EH (cell line): ENCODE measurements at regions not wholly inside any gene's neighbourhood (a gene's known extent, or its start where the extent isn't known, plus 50 kb on each side); places are given as distances from the start of the nearest gene placed in this dataset.
"Not testable (repeated sequence)": the region's sequence is repeated elsewhere in the genome, so short reads cannot be mapped to it uniquely, and the experiment has no call there.

Source experiments
- DNase-seq: peaks from one replicate; pipeline ENCODE4 v3.0.0-alpha.2; 2015; ENCODE audit warnings: low read depth

DNA sequence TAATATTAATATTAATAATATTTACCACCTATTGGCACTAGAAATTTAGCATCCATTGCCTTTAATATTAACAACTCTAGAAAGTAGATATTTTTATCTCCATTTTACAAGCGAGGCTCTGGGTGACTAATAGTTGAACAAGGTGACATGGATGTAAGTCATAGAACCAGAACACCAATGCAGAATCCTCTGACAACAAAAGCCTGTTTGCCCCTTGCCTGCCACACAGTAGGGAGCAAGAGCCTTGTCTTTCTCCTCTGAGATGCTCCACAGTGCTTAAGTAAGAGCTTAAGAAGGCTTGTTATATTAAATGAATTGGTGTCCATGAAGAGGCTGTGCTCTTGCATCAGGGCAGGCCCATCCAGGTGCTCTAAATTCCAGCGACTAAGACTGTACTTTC, 51.2 kb upstream of the LBX1 start:
- DNase-seq = no peak

DNA sequence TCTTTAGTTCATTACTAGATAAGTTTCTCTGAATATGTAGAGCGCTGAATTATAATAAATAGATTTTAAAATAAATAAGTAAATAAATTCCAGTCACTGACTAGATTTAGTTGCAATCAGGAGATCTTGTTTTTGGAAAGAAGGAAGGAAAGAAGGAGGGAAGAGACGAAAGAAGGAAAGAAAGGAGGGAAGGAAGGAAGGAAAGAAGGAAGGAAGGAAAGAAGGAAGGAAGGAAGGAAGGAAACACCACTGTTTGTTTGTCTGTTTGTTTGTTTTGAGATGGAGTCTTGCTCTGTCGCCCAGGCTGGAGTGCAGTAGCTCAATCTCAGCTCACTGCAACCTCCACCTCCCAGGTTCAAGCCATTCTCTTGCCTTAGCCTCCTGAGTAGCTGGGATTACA, 51.7 kb upstream of the LBX1 start:
- DNase-seq = not testable (repeated sequence)

DNA sequence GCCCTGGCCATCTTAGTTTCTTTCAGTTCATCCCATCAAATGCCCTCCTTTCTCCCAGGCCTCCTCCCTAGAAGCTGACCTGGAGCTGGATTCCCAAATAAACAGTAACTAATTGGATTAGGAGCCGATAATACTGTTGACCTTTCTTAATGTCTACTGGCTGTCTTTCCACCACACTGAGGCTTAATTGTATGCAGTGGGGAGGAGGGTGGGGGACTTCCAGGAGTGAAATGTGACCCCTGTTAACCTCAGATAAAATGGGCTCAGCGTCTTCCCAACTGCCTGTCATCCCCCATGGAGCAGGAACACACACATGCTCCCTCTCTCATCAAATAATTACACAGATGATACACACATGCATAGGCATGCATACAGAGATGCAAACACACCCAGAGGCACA, 53.7 kb upstream of the LBX1 start:
- DNase-seq = no peak

DNA sequence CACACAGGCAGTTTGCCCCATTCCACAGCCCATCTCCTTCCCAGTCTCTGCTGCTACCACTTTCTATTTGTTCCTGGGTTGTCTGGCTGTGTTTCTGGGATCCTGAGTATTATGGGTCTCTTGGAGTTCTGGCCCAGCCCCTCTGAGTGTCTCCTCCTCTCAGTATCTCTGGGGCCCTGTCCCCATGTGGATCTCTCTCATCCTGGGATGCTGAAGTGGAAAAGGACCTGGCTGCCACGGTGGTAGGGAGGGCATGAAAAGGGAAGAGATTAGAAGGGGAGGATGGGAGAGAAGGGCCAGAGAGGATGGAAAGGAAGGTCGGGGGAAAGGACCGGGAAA, 54.5 kb upstream of the LBX1 start:
- DNase-seq = no peak

DNA sequence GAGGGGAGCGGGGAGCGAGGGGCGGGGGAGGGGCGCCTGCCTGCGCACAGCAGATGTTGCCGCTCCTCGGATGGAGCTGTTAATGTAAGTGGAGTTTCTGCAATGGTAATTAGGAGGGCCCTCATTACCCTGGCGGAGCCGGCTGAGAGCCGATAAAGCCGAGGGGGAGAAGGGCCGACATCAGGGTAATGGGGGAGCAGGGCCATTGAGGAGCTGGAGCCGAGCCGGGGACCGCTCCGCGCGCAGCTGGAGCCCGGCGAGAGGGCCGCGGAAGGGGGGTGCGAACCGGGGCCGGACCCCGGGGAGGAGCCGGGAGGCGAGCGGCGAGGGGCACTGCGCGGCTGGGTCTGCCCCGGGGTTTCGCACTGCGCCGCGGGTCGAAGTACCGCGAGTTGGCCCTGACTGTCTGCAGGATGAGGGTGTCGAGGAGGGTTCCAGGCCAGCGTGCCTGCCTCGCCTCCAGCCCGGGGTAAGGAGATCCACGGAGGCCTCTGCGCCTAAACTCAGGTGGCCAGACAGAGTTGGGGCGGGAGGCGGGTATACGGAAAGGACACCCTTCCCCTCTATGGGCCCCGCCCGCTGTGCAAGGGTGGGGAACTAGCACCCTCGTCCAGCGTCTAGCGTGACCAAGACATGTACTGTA, 55.0 kb upstream of the LBX1 start:
- DNase-seq = no peak

DNA sequence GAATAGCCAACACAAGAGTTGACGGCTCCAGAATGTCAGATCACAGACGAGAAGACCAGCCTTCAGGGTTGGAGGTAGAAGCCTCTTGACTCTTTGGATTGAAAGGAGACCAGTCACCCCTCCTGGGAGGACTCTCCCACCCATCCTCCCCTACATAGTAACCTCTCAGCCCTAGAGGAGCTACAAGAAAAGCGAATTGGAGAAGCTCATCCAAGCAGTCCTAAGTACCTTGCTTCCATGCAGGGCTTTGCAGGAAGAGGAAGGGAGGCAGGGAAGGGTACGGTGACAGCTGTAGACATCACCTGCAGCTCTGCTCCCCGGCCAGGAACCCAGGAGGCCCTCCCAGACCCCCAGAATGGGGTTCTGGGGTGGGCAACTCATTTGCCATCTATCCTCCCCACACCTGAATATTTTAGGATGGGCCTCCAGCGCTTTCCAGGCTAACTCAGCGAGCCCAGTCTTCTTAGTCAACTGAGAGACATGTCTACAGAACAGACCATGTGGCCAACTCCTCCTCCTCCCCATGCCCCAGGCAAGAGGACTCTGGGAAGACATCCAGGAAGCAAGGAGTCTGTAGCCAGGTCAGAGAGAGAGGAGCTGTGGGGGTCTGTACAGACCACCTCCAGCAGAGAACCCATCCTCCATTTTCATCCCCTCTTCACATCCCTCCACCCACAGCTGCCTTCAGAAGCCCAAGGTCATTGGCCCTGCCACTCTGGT, 55.6 kb upstream of the LBX1 start:
- no peak for DNase-seq

DNA sequence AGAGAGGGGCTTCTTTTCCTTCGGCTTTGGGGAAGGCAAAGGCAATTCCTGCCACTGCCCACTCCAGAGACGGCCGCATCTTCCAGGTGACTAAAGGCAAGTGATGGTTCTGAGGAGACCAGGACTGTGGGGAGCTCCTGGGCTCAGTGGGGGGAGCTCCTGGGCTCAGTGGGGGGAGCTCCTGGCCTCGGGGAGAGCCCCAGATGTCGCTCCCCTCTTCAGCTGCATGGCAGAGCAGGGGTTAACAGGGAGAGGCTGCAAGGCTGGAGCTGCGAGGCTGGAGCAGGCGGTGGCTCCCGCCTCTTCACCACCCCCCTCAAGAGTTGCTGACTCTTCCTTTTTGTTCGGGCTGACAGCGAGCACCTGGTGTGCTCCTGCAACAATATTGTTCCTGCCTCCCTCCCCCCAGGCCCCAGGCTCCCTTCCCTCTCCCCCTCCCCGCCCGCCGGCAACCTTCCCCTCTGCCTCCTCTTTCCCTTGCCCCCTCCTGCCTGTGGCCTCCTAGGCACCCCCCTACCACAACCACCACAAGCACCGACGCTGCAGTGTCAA, 56.3 kb upstream of the LBX1 start:
- DNase-seq = no peak

DNA sequence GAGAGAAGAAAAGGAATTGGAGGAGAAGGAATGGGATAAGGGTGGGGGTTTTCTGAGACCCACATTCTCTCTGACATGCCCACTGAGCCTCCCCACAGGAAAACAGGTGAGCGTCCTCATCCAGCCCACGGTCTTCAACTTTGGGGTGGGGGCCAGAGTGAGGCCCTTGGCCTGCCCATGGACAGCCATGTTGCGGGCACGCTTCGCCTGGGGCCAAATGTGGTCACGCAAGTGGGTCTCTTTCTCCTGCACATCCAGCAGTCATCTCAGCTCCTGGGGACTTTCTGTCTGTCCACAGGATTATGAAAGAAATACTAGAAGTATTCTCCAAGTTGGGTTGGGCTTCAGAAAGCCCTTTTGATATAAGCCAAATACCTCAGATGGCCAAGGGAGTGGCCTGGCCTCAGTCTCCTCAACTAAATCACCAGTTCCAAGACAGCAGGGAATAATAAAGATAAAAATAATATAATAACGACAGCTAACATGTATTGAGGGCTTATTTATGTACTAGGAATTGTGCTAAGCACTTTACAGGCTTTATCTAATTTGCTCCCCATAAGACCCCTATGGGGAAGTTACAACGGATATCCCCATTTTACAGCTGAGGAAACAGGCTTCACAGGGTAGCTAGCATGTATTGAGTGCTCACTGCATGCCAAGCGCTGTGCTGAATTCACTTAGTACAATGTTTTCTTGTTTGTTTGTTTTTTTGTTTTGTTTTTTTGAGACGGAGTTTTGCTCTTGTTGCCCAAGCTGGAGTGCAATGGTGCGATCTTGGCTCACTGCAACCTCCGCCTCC, 57.2 kb upstream of the LBX1 start:
- DNase-seq = no peak

DNA sequence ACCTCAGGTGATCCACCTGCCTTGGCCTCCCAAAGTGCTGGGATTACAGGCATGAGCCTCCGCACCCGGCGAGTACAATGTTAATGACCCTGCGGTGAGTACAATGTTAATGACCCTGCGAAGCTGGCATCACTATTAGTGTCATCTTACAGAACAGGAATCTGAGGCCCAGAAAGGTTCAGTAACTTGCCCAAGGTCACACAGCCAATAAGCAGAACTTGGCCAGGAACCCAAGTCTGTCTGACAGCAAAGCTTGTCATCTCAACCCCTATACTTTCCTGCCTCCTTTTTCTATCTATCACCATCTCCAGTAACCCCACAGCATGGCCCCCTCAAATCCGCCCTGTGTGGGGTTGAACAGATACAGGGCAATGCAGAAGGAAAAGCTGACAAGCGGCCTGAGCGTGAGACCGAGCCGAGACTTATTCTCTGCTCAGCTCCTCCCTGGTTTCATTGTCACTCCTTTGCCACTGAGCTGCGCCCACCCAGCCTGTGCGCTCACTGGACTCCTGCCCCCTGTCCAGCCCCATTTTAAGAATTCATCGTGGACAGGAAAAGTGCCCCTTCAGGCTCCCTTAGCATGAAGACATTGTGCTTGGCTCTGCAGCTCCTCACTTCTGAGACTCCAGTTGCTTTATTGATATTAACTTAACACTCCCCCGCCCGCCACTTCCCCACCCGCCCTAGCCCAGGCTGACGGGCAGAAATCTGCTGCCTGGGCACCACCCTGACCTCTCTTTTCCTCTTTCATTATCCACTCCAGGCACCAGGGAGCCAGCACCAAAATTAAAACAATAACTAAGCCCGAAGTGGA, 58.1 kb upstream of the LBX1 start:
- no peak for DNase-seq

DNA sequence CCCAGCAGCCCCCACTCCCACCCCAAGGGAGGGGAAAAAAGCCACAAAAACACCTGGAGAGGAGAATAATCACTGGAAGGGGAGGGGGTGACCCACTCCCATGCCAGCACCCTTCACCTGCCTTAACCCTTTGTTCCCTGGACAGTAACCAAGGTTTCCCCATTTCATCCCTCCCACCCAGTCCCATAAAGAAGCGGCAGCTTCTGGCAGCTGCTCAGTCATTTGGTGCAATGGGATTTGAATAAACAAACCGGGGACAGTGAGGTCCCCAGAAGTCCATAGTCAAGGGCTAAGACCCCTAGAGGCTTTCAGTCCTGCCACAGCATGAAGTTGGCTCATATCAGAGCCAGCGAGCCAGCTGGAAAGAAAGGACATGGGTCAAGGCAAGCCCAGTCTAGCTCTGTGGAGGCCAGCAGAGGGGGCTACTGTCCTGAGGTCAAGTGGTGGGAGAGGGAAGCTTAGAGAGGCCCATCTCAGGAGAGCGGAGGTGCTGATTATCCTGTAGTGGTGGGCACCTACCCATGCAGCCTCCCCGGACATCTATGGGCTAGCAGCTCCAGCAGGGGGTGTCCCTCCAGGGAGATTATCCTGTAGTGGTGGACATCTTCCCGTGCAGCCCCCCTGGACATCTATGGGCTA, 58.9 kb upstream of the LBX1 start:
- DNase-seq = peak; percentile 44

DNA sequence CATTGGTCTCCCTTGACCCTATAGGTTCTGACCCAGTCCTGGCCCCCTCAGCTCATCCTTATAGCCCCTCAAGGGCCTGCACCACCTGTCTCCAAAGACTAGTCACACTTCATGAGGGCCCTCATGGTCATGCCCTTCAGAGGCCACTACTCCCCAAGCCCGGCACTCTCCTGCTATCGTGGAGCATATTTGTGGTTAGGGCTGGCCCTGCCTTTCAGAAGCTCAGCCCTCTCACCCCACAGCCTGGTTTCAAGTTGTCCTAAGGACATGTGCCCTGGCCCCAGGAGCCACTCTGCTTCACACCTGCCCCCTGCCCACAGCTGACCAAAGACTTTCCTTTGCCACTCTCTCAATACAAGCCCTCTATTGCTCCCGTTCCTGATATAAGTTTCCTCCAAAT, 60.3 kb upstream of the LBX1 start:
- DNase-seq = no peak

DNA sequence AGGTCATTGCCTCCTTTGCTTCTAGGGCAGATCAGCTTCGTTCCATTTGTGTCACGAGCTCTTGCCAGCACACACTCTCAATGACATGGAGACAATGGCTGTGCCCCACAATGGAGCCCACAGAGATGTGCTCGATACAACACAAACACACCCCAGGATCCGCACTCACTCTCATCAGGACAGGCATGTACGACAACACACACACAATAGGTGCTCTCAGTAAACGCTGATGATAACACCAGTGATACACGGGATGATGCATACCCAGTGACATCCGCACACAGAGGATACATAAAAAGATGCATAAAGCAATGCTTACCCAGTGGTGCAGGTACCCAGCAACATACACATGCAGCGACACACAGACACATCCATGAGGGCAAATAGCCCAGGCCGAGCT, 61.2 kb upstream of the LBX1 start:
- no peak for DNase-seq

DNA sequence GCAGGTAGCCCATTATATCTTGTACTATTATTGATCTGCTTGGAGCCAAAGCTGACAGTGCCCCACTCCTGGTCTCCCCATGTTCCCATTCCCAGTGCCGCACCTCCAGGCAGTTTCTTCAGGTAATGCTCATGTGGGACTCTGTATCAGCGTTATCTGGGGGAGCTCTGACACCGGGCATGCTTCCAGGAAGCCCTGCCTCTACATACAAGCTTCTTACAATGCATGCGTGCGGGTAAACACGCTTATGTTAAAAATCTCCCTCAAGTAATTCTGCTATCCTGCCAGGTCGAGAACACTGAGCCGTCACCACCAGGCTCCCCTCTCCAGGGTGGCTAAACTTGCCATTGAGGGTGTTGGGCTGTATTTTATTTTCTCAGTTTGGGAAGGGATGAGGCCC, 61.6 kb upstream of the LBX1 start:
- DNase-seq = no peak

DNA sequence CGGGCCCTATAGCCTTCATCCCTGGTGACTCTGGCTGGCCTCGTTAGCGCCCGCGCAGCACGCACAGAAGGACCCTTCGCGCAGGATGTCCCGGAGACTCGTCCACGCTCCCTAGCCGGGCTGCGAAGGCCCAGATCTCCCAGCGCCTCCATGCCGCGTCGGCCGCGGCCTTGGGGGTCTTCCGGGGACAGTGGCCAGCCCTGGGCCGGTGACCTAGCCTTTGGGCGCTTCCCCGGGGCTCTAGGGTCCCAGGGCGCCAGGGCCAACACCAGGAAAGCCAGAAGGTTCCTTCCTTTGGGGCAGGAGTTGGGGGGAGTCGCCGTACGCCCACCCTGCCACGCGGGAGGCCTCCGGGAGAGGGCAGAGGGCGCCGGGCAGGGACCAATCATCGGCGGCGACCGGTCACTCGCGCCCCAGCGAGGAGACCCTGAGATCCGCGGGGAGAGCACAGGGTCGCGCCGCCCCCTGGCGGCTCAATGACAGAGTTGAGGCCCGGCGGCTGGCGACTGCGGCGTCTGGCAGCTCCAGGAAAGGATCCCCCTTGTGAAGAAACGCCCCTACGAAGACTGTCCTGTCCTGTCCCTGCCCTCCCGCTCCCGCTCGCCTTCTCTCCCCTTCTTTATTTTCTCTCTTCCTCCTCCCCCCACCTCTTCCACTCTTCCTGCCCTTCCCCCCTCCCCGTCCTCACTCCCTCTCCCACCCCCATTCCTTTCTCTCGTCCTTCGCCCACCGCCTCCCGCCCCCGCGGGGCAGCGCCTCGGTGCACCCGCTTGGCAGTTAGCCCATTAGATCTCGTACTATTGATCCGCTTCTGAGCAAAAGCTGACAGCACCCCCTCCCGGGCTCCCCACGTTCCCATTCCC, 62.3 kb upstream of the LBX1 start:
- DNase-seq = peak; percentile 45

DNA sequence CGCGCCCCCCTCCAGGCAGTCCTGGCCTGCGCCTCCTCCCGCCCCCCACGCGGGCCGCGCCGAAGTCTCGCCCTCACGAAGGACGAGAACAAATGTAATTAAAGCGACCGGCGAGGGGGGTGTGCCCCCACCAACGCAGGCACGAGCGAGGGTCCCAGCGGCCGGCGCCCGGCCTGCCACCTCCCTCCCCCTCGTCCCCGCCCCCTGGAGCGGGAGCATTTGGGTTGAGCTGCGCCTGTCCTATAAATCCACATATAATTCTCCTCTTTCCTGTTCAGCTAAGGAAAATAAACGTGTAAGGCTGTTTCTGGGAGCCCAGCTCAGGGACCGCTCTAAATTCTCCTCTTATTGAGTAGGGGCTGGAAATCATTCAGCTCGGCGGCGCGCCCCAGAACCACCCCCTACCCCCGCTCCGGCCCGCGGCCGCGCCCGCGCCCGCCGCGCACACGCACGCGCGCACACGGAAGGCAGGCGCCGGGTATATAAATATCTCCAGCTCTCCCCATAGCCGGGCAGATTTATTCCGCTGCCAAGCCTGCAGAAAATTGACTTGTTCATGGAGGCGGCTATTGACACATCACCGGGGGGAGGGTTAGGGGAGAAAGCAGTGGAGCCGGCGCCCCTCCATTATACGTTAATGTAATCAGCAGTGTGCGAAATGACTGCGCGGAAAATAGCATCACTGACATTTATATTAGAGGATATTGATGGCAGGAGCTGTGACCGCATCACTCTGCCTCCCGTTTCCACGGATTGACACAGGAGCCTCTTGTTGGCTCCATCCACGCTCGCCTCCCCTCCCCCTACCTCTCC, 61.6 kb upstream of the BTRC start:
- DNase-seq = no peak

DNA sequence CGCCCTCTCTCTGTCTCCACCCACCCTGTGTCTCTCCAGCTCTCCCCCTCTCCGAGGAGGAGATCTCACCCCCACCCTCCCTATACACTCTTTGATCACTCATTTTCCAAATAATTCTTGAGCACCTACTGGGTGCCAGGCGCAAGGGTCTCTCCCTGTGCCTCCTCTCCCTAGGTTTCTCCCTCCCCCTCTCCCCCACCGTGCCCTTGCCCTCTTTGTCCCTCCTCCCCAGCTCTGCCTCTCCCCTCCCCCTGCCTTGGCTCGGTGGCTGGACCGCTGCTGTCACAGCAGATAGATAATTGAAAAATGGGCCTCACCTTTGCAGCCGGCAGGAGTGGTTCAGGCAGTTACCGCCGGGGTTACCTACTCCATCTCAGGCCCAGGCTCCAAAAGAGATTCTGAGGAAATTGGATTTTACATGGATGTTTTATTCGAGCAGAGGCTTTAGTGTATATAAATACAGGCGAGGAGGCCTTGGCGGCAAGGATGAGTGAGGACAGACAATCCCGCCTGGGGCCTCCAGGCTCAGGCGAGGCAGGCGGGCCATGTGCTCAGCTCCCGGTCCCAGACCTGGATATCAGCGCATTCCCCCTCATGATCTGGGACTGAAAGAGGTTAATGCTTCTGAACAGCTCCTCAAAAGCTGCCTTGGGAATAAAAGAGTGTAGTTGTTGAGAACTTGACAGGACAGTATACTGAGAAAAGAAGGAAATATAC, 60.8 kb upstream of the BTRC start:
- DNase-seq = no peak

DNA sequence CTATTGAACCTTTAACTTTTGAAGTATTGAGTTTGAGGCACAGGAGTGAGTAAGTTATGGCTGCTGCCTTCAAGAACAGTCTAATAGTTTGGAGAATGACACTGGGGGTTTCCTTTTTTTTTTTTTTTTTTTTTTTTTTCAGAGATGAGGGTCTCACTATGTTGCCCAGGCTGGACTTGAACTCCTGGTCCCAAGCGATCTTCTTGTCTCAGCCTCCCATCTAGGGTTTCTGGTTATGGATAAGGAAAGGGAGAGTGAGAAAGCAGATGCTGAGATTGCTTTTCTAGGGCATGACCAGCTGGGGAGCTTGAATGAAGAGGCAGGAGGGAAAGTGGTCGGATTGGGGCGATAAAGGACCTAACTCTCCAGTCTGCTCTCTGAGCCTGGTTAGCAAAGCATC, 59.9 kb upstream of the BTRC start:
- DNase-seq = no peak

DNA sequence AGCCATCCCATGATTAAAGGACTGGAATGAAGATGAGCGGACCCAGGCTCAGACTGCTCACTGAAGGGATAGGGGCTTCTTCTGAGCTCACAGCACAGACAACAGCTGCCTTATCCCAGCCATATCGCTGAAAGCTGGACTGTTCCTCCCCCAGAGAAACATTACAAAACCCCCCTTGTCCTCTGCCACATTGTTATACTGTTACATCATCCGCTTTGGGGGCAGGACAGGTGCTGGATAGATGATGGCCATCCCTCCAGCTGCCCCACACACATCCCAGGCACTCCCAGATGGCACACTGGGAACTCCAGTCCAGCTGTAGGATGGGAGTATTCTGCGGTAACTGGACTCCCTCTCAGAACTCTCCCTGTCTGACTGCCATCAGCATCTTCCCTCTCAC, 58.7 kb upstream of the BTRC start:
- no peak for DNase-seq

DNA sequence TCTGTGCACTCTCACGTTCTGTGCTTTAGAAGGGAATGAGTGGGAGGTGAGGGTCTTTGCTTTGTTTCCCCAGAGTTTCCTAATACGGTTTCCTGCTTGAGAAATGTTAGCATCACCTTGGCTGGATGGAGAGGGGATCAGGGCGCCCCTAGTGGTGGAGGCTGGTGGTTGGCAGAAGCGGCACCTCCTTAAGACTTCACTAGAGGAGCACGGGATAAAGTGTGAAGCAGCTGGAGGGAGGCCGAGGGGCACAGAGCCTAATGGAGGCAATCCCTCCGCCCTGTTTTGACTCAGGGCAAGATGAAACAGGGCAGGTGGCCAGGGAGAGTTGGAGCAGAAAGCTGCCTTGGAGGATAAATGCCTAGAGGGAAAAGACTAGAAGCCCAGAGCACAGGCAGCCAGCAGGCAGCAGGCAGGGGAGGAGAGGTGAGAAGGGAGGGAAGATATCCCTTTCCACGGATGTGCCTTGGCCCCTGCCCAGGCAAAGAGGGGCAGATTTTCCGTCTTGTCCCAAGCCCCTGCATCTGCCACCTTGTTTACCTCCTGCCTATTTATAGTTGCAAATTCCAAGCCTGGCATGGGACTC, 56.0 kb upstream of the BTRC start:
- peak; percentile 54 for DNase-seq
